Stomach (tissue), 8 donors: ENCODE measurements at regions not wholly inside any gene's neighbourhood (a gene's known extent, or its start where the extent isn't known, plus 50 kb on each side); places are given as distances from the start of the nearest gene placed in this dataset.
A peak's percentile ranks its signal among the peaks of the same experiment; 100 is the strongest.

Experiments used
- DNase-seq, 2 donors: peaks; one replicate each; pipeline versions ENCODE4 v3.0.0 to v3.0.0-alpha.2; 2013 to 2019
- H3K27ac ChIP-seq, 5 donors: fragments of 200-600 bp in 4 of 5; sonication (generic) in 4 of 5; one replicate each; pipeline ENCODE4 v1.5.1; 2013 to 2019; ENCODE audit warnings: mild to moderate bottlenecking in 1 of 5, moderate library complexity in 1 of 5
- H3K27me3 ChIP-seq, 3 donors: fragments of 200-600 bp; sonication (generic); one replicate each; pipeline ENCODE4 v1.5.1; 2017 to 2019; ENCODE audit warnings: mixed run types in 1 of 3
- H3K36me3 ChIP-seq, 4 donors: fragments of 200-600 bp; sonication (generic); 1 replicate in 3 of 4; 2 replicates in 1 of 4; pipeline ENCODE4 v1.5.1; 2016 to 2019
- H3K4me1 ChIP-seq, 4 donors: fragments of 200-600 bp; sonication (generic); one replicate each; pipeline ENCODE4 v1.5.1; 2016 to 2019
- H3K4me3 ChIP-seq, 4 donors: fragments of 200-600 bp; sonication (generic) in 3 of 4; one replicate each; pipeline ENCODE4 v1.5.1; 2016 to 2019; ENCODE audit warnings: mild to moderate bottlenecking in 1 of 4
- H3K9me3 ChIP-seq, 4 donors: fragments of 200-600 bp; sonication (generic); one replicate each; pipeline ENCODE4 v1.5.1; 2016 to 2019
- CTCF ChIP-seq, 7 experiments: fragments of 450-650 bp in 4 of 7; fragments of 200-600 bp in 3 of 7; sonication (generic) in 3 of 7; IDR thresholded peaks; one replicate each; pipeline ENCODE4 v1.5.1; 2016 to 2019; ENCODE audit warnings: antibody characterized with exemption in 7 of 7, control low read depth in 2 of 7, mild to moderate bottlenecking in 1 of 7
- EP300 ChIP-seq: sonication (generic); formaldehyde crosslinking; IDR thresholded peaks from one replicate; pipeline ENCODE4 v1.6.1; 2017; ENCODE audit warnings: antibody characterized with exemption
- POLR2A ChIP-seq, 4 donors: fragments of 450-650 bp; IDR thresholded peaks; one replicate each; pipeline ENCODE4 v1.6.1; 2016; ENCODE audit warnings: antibody characterized with exemption in 4 of 4, control low read depth in 2 of 4, mild to moderate bottlenecking in 1 of 4, moderate library complexity in 1 of 4
- POLR2AphosphoS5 ChIP-seq, 3 donors: sonication (generic); formaldehyde crosslinking; IDR thresholded peaks; one replicate each; pipeline ENCODE4 v1.6.1; 2016; ENCODE audit warnings: antibody characterized with exemption in 3 of 3
- WGBS, 5 donors: extraction: QIAGEN DNeasy Blood & Tissue Kit in 3 of 5; methylation state at CpG; one replicate each; pipeline versions ENCODE4 v1.1.5 to v1.1.7; 2013 to 2018; 5-methylcytosine and 5-hydroxymethylcytosine counted together
- intact Hi-C: fragments of 100-400 bp; cut with DNase I; formaldehyde crosslinking; loops from one replicate; pipeline ENCODE4 v1.15.1; 2023; ENCODE audit warnings: low total_unique reads
- donor health status: healthy with polysubstance abuse.
- donor health status: Bipolar disorder and iron deficiency.
- donor health status: healthy.

- H3K4me3 ChIP-seq: no peak overlapping the region
- WGBS, 5 donors: 53 to 61% (median 55%) methylated on average over 2 of the region's 2 CpGs
- H3K9me3 ChIP-seq: no peaks in the 10 kb centered on the region
- no peak for TF ChIP-seq CTCF (IDR thresholded peaks at IDR 0.05)
- no peak for DNase-seq
- H3K4me1 ChIP-seq: no peaks in the 10 kb centered on the region
- H3K27ac ChIP-seq: no peak overlapping the region
- H3K36me3 ChIP-seq: no peaks in the 10 kb centered on the region
- no peaks in the 10 kb centered on the region for H3K27me3 ChIP-seq
- intact Hi-C loops: no loop called here
Measured at GRCh38 chr12:82057770-82058169, 298.6 kb upstream of the PPFIA2 start.

- no peaks in the 10 kb centered on the region for H3K4me1 ChIP-seq
- whole genome bisulfite sequencing, 5 donors: 48 to 65% (median 50%) methylated on average over 1 of the region's 1 CpG
- H3K9me3 ChIP-seq: no peaks in the 10 kb centered on the region
- no peak overlapping the region for H3K27ac ChIP-seq
- H3K4me3 ChIP-seq: no peak overlapping the region
- TF ChIP-seq CTCF (IDR thresholded peaks at IDR 0.05) (no peak), POLR2AphosphoS5 (IDR thresholded peaks at IDR 0.05) (no peak), EP300 (no peak), POLR2A (IDR thresholded peaks at IDR 0.05) (no peak)
- H3K27me3 ChIP-seq: no peaks in the 10 kb centered on the region
- H3K36me3 ChIP-seq: no peaks in the 10 kb centered on the region
- no peak for DNase-seq
- intact Hi-C loops: no loop called here
Measured at GRCh38 chr12:82055391-82055790, 296.2 kb upstream of the PPFIA2 start.

GRCh38 chr12:82054566-82054965 is 295.4 kb upstream of the PPFIA2 start:
- no peaks in the 10 kb centered on the region for H3K36me3 ChIP-seq
- WGBS, 5 donors: 73 to 91% (median 82%) methylated on average over 2 of the region's 2 CpGs
- no peak overlapping the region for H3K27ac ChIP-seq
- DNase-seq: no peak
- no peak overlapping the region for H3K4me3 ChIP-seq
- H3K27me3 ChIP-seq: no peaks in the 10 kb centered on the region
- H3K9me3 ChIP-seq: no peaks in the 10 kb centered on the region
- TF ChIP-seq CTCF (IDR thresholded peaks at IDR 0.05) (no peak), EP300 (no peak), POLR2A (IDR thresholded peaks at IDR 0.05) (no peak), POLR2AphosphoS5 (IDR thresholded peaks at IDR 0.05) (no peak)
- H3K4me1 ChIP-seq: no peaks in the 10 kb centered on the region
- intact Hi-C loops: no loop called here

- Histone ChIP-seq H3K9me3 (no peaks in the 10 kb centered on the region), H3K27ac (no peak overlapping the region), H3K4me3 (no peak overlapping the region), H3K4me1 (no peaks in the 10 kb centered on the region), H3K36me3 (no peaks in the 10 kb centered on the region), H3K27me3 (no peaks in the 10 kb centered on the region)
- peak in 1 of 2 donors; percentile 2 for DNase-seq
- 55 to 69% (median 65%) methylated on average over 2 of the region's 2 CpGs for WGBS, 5 donors
- TF ChIP-seq POLR2AphosphoS5 (IDR thresholded peaks at IDR 0.05) (no peak), EP300 (no peak), POLR2A (IDR thresholded peaks at IDR 0.05) (no peak), CTCF (IDR thresholded peaks at IDR 0.05) (no peak)
- intact Hi-C loops: no loop called here
Measured at GRCh38 chr12:82047446-82047845, 288.3 kb upstream of the PPFIA2 start.
